Stromal cell of bone marrow (primary cell): ENCODE measurements at regions not wholly inside any gene's neighbourhood (a gene's known extent, or its start where the extent isn't known, plus 50 kb on each side); places are given as distances from the start of the nearest gene placed in this dataset.
A peak's percentile ranks its signal among the peaks of the same experiment; 100 is the strongest.

Experiments
- DNase-seq: peaks from one replicate; pipeline ENCODE4 v3.0.0-alpha.2; 2012; ENCODE audit warnings: low read depth

- DNase-seq: no peak
Observed at GRCh38 chr1:71264039-71264438, 183.2 kb upstream of the ZRANB2 start.

GRCh38 chr1:71262970-71263369 is 182.1 kb upstream of the ZRANB2 start:
- no peak for DNase-seq

- DNase-seq: no peak
Observed at GRCh38 chr1:71252900-71253299, 172.1 kb upstream of the ZRANB2 start.

- no peak for DNase-seq
Observed at GRCh38 chr1:71245246-71245645, 164.4 kb upstream of the ZRANB2 start.

GRCh38 chr1:71242239-71242638 is 161.4 kb upstream of the ZRANB2 start:
- no peak for DNase-seq

- no peak for DNase-seq
Observed at GRCh38 chr1:71240656-71241055, 159.8 kb upstream of the ZRANB2 start.

- no peak for DNase-seq
Observed at GRCh38 chr1:71236503-71236902, 155.7 kb upstream of the ZRANB2 start.

GRCh38 chr1:71233645-71234044 is 152.8 kb upstream of the ZRANB2 start:
- no peak for DNase-seq

DNA sequence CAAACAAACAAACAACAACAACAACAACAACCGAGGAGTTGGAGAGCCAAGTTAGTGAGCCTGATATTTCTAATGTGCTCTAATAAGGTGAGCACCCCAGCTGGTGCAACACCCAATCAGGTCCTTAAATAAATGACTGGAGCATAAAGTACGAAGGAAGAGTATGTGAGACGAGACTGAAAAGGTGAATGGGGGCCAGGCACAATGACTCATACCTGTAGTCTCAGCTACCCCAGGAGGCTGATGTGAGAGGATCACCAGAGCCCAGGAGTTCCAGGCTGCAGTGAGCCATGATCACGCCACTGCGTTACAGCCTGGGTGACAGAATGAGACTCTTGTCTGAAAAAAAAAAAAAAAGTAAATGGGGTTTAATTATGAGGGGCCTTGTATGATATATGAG is 152.0 kb upstream of the ZRANB2 start:
- DNase-seq: no peak

- DNase-seq: no peak
Observed at GRCh38 chr1:71232166-71232763, 151.4 kb upstream of the ZRANB2 start.

GRCh38 chr1:71231751-71232150 is 150.9 kb upstream of the ZRANB2 start:
- no peak for DNase-seq

DNA sequence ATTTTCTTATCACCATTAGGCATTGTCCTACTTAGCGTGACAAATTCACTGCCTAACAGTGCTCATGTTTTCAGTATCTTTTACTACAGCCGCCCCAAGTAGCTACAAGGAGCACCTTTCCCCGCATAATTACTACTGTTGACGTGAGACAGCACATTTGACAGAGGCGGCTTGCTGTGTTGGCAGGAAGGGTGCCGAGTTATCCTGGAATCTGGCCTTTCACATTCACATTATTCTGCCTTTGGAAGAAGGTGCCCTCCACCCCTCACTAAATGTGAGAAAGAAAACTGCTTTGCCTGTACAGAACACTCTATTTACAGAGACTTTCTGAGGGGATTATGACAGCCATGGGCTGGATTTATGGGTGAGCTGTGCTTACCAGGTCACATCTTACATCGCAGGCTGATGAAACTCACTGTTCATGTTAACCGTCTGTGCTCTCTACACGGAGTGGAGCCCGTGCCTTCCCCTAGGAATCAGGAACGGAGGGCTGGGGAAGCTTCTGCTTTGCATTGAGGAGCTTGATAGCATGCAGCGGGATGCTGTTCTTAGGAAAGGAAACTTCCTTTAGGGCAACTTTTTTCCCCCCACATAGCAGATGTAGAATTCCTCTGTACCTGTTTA is 148.0 kb upstream of the ZRANB2 start:
- no peak for DNase-seq

- no peak for DNase-seq
Observed at GRCh38 chr1:71228241-71228640, 147.4 kb upstream of the ZRANB2 start.

DNA sequence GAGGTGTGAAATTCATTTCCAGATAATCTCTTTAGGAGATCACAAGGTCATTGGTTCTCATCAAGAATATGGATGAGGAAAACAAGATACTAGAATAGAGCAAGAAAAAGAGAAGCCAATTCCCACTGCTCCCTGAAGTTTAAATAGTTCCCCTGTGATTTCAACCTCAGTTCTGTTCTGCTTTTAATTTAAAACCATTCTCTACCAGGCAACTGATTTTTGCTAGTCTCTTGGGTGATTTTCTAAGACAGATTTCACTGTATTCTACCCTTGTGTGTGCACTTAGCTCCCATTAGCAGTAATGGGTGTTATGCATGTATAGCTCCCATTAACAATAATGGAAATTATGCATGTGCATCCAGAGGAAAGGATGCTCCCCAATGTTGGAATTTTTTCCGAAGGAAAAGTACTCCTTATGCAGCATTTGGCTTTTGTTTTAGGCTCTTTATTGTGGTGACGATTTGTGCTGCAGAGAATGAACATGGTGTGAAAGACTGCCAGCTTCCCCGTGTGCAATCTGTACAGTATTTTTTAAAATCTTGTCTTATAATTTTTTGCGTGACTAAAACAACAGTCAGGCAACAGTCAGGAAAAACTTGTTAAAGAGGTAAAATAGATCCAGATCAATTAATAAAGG is 144.0 kb upstream of the ZRANB2 start:
- DNase-seq: no peak

GRCh38 chr1:71223641-71224340 is 143.0 kb upstream of the ZRANB2 start:
- DNase-seq: no peak

- no peak for DNase-seq
Observed at GRCh38 chr1:71222668-71223067, 141.8 kb upstream of the ZRANB2 start.

DNA sequence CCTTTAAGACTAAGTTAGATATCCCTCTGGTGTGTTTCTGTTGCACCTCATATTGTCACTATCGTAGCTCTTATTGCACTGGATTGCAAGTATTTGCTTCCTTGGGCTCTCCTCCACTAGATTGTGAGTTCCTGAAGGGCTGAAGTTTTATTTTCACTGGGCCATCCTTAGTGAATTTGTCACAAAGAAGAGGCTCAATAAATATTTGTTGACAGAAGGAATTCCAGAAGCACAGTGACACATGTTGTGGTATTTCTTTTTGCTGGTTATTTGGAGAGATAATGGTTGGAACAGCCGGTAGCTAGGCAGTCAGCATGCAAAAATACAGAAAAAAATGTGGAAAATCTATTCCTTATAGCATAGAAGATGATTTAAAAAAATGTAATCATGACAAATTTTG is 129.9 kb upstream of the ZRANB2 start:
- no peak for DNase-seq

DNA sequence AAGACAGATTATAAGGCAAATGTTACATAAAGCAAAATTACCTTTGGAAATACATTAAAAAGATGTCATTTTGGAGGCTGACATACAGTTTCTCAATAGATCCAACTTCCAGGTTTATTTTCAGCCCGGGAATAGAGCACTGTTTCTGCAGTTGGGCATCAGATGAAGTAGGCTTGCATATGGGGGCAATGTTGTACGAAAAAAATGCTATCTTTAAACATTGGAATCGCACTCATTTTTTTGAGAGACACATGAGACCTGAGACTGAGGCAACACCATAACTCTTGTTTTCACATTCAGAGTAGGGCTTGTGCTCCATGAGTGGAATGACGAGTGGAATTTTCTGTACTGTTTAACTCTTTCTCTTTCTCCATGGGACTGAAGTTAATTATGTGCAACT is 122.4 kb upstream of the ZRANB2 start:
- no peak for DNase-seq

- no peak for DNase-seq
Observed at GRCh38 chr1:71200503-71200902, 119.7 kb upstream of the ZRANB2 start.

DNA sequence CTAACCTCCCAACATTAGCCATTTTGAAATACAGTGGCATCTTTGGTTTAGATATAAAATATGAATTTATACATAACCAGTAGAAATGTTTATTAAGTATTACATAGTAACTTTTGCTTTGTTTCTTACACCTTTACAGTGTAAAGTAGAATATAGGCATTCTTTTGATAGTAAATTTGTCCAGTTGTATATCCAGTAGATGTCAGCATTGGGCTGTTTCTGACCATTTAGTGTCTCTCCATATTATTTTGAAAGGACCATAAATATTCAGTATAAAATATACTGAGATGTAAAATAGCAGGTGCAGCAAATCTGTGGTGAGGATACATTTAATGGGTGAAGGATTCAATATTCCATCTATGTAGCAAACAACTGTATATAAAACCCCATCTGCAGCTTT is 115.8 kb upstream of the ZRANB2 start:
- DNase-seq: peak; percentile 18

- peak; percentile 38 for DNase-seq
Observed at GRCh38 chr1:71193153-71193552, 112.3 kb upstream of the ZRANB2 start.

DNA sequence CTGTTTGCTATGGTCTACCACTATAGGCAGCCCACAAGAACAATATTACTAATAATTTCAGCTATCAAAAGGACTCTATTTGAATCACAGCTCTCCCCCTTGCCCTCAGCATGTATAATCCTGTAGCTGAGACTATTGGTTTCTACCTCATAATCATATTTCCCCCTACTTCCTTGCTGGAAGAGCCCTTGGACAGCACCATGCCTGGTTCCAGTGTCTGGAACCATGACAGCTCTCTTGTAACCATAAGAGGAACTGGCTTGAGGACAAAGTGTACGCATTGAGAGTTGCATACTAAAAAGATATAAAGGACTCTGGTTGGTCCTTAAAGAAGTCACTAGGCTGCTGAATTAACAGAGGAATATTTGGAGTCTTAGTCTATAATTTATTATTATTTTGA is 110.7 kb upstream of the ZRANB2 start:
- no peak for DNase-seq

DNA sequence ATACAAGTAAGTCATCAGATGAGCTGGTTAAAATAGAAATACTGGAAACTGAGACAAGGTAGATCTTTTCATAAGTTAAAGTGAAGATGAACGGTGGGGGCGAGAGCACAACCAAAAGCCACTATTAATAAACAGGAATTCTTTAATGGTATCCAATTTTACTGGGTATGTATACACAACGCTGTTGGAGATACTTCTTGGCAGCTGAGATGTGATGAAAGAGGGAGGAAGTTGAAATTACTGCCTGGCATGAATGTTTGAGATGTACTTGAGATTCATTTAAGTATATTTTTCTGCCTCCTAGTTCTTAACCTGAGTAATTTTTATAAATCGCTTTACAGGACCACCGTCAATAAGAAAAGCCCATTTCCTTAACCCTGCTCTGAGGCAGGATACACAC is 110.0 kb upstream of the ZRANB2 start:
- DNase-seq: no peak
